COR-L47 (cell line): ENCODE measurements at regions not wholly inside any gene's neighbourhood (a gene's known extent, or its start where the extent isn't known, plus 50 kb on each side); places are given as distances from the start of the nearest gene placed in this dataset.
"Not testable (repeated sequence)": the region's sequence is repeated elsewhere in the genome, so short reads cannot be mapped to it uniquely, and the experiment has no call there.

Experiments
- DNase-seq: peaks from one replicate; lab custom pipeline; 2025; lab: John Stamatoyannopoulos, UW

GRCh38 chr2:89833780-89834117, 1142.3 kb downstream of the RPIA start:
- no peak for DNase-seq

DNA sequence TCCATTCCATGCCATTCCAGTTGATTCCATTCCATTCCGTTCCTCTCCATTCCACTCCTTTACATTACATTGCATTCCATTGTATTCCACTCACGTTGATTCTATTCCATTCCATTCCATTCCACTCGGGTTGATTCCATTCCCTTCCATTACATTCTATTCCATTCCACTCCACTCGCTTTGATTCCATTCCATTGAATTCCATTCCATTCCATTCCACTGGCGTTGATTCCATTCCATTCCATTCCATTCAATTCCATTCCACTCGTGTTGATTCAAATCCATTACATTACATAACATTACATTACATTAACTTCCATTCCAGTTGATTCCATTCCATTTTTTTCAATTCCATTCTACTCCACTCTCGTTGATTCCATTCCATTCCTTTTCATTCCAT, 1142.8 kb downstream of the RPIA start:
- no peak for DNase-seq

DNA sequence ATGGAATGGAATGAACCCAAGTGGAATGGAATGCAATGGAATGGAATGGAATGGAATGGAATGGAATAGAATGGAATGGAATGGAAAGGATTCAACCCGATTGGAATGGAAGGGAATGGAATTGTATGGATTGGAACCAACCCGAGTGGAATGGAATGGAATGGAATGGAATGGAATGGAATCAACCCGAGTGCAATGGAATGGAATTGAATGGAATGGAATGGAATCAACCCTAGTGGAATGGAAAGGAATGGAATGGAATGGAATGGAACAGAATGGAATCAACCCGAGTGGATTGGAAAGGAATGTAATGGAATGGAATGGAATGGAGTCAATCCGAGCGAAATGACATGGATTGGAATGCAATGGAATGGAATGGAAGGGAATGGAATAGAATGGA, 1144.9 kb downstream of the RPIA start:
- not testable (repeated sequence) for DNase-seq

GRCh38 chr2:89837962-89838625, 1146.6 kb downstream of the RPIA start:
- no peak for DNase-seq

GRCh38 chr2:89840175-89840574, 1148.7 kb downstream of the RPIA start:
- DNase-seq, result not testable (repeated sequence)

- DNase-seq, result not testable (repeated sequence)
Measured at GRCh38 chr2:89840781-89841475, 1149.5 kb downstream of the RPIA start.

DNA sequence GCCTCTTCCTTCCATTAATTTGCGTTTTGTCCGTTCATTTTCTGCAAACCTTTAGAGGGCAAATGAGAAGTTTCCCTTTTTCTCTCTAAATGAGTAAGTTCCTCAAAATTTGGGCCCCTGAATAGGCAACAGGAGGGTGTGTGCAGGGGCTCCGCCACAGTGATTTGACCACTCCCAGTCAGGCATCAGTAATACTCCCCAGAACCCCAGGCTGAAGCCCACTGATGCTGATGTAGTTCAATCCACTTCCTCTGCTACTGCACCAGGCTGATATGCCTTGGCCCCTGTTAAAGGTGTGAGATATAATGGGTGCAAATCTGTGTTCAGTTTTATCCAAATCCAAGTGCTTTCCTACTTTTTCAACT, 1150.0 kb downstream of the RPIA start:
- no peak for DNase-seq

DNA sequence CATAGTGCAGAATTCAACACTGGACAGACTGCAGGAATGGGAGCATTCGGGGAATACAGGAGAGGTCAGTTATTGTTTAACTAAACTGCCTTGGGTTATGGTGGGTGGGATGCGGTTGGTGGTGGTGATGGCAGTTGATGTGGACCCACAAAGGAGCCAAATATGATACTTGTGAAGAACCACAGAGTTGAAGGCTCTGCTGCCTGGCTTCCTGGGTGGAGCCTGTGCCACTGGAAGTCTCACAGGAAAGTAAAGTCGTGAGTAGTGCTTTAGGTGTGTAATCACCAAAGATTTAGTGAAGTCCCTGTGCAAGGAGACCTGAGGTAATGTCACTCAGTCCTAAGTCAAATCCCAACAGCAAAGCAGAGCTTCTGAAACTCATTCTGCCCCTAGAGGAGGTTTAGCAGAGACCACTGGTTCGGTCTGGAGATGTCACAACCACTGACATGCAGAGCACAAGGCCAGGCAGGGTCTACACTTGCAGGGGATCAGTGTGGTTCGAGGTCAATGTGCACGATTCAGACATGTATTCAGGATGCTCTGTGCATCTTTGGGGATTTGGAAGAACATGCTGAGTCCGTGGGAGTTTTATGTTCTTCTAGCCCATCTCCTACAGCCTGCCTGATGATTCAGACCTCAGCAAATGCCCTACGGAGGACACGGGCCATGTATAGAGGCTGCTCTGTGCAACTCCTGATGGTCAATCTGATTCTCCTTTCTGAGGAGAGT, 1150.9 kb downstream of the RPIA start:
- no peak for DNase-seq

- no peak for DNase-seq
Measured at GRCh38 chr2:89844221-89844943, 1152.9 kb downstream of the RPIA start.

GRCh38 chr2:89845532-89845931, 1154.1 kb downstream of the RPIA start:
- DNase-seq, result no peak

GRCh38 chr2:89848114-89848513, 1156.6 kb downstream of the RPIA start:
- DNase-seq, result no peak

DNA sequence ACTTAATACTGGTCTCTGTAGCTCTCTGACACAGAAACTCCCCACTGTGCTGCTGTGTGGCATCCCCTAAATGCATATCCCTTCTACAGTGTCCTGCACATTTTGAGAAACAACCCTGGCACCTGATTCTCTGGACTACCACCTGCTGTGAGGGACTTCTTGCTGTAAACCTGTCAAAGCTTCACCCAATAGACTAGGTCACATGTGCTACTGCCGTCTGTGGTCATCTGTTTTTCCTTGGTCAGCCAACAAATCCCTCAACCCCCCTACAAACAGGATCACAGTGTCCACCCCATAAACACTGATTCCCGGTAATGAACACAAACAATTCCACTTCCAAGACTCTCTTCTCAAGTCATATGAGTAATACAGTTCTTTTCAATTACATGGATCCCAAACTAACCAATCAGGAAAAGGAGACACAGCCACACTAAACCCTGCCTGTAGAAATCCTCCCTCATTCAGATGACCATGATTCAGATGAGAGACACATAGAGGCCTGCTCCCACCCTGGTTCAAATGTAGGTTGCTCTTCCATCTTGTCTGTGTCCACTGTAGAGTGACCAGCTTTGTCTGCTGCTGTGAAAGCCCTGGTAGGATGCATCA, 1157.4 kb downstream of the RPIA start:
- no peak for DNase-seq

DNA sequence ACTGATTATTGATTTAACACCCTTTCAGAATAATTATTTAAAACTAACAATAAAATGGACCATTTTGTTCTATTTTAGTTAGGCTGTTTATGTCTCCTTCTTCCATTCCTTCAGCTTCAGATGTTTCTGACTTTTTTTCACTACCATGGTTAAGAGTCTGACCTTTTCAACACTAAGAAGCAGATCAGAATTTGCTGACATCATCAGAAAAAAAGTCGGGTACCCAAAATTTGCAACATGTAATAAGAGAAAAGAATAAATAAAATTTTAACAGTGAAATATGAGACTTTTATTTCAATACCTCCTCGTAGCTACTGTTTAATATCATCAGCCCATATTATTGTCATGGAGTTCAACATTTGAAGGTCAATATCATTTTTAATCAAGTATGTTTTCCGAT, 1158.3 kb downstream of the RPIA start:
- no peak for DNase-seq

DNA sequence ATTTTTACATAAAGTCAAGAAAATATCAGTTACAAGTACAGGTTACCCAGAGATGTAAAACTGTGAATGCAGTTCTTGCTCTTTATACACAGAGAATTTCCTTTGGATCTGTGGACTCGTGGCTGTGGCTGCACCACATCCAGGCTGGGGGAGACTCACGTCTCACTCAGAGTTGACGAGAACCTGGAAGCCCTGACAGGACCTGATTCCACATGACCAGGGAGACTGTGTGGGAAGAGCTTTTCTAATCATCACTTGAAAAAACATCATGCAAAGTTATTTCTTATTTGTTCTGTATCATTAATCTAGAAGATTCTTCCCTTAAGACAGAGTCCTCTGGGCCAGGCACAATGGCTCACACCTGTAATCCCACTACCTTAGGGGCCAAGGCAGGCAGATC, 1159.0 kb downstream of the RPIA start:
- DNase-seq, result no peak

DNA sequence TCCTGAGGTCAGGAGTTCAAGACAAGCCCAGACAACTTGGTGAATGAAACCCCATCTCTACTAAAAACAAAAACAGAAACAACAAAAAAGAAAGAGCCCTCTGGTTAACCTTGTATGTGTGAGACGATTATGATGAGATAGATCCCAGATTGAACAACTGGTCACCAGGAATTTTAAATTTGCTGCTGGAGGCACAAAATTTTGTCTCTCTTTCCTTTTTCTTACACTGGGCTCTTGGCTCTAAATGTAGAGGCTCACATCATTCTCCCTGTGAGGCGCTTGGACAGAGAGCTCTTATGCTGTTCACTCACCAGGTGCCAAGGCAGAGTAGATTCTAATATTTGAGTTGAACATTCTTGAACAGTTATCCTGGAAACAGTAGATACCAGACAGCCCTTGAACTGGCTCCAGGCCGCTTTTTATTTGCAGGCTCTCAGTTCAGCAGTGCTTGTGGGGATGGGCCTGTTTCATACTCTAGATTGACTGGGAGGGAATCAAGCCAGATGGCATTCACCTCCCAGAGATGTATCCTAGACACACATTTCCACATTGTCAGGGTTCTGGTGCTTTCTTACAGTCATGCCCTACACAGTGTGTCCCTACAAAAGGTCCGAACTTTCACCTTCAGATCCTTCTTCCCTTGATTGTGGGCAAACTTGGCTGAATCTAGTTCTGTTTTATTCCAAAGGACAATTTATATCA, 1159.6 kb downstream of the RPIA start:
- DNase-seq, result no peak

- DNase-seq, result no peak
Measured at GRCh38 chr2:89851583-89851905, 1160.1 kb downstream of the RPIA start.

GRCh38 chr2:89853427-89853826, 1162.0 kb downstream of the RPIA start:
- DNase-seq, result not testable (repeated sequence)

DNA sequence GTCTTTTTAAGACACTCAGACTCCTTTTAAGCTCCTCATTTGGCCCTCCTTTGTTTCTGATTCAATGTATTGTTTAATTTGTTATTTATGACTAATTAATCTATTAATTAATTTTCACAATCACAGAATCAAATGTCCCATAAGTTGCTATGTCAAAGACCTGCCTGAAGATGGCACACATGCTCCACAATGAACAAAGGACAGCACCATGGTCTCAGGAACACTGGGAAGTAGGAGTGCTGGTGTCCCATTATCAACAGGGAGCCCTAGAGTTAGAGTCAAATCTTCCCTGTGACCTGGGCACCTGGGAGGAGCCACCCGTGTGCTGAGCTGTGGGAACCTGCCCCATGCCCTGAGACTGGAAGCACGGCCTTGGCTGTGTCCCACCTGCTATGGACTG, 1164.3 kb downstream of the RPIA start:
- DNase-seq, result not testable (repeated sequence)

DNA sequence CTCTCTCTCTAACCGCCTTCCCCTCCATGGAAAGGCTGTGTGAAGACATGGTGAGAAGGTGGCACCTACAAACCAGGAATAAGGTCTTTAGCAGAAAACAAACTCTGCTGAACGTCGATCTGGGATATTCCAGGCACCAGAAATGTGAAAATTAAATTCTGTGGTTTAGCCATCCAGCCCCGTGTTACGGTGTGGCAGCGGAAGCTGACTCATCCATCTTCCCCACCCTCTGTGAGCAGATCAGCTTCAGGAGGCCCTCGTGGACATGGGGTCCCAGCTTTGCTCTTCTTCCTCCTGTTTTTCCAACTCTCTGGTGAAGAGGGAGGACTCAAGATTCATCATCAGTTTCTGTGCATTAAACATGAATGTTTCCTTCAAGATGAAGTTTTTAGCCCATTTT, 1164.8 kb downstream of the RPIA start:
- DNase-seq, result not testable (repeated sequence)

GRCh38 chr2:89862164-89862563, 1170.7 kb downstream of the RPIA start:
- DNase-seq, result not testable (repeated sequence)

- DNase-seq, result not testable (repeated sequence)
Measured at GRCh38 chr2:89863209-89863608, 1171.7 kb downstream of the RPIA start.
